Duodenal mucosa (tissue), 2 donors: ENCODE measurements at regions not wholly inside any gene's neighbourhood (a gene's known extent, or its start where the extent isn't known, plus 50 kb on each side); places are given as distances from the start of the nearest gene placed in this dataset.
"Not testable (repeated sequence)": the region's sequence is repeated elsewhere in the genome, so short reads cannot be mapped to it uniquely, and the experiment has no call there.

Experiments used
- H3K27ac ChIP-seq: one replicate; pipeline ENCODE4 v1.7.0; 2013; ENCODE audit warnings: low read depth, low read length
- H3K27me3 ChIP-seq, 2 donors: one replicate each; pipeline ENCODE4 v1.7.0; 2013; ENCODE audit warnings: low read length in 2 of 2, control low read depth in 1 of 2; ENCODE audit not compliant: insufficient read depth in 2 of 2, control insufficient read depth in 1 of 2
- H3K36me3 ChIP-seq, 2 donors: one replicate each; pipeline ENCODE4 v1.7.0; 2013; ENCODE audit warnings: low read length in 2 of 2, control low read depth in 1 of 2; ENCODE audit not compliant: insufficient read depth in 2 of 2, control insufficient read depth in 1 of 2
- H3K4me1 ChIP-seq, 2 donors: one replicate each; pipeline ENCODE4 v1.7.0; 2013; ENCODE audit warnings: low read length in 2 of 2, control low read depth in 1 of 2; ENCODE audit not compliant: insufficient read depth in 2 of 2, control insufficient read depth in 1 of 2
- H3K4me3 ChIP-seq, 2 donors: one replicate each; pipeline ENCODE4 v1.7.0; 2013; ENCODE audit warnings: low read length in 2 of 2, low read depth in 1 of 2
- H3K9ac ChIP-seq, 2 donors: one replicate each; pipeline ENCODE4 v1.7.0; 2013; ENCODE audit warnings: low read length in 2 of 2, low read depth in 1 of 2
- H3K9me3 ChIP-seq, 2 donors: one replicate each; pipeline ENCODE4 v1.7.0; 2013; ENCODE audit warnings: low read length in 2 of 2, control low read depth in 1 of 2; ENCODE audit not compliant: control insufficient read depth in 1 of 2

- Histone ChIP-seq H3K36me3 (no peaks in the 10 kb centered on the region), H3K27ac (no peak overlapping the region), H3K9me3 (no peaks in the 10 kb centered on the region), H3K9ac (no peak overlapping the region), H3K27me3 (no peaks in the 10 kb centered on the region), H3K4me3 (no peak overlapping the region), H3K4me1 (no peaks in the 10 kb centered on the region)
Measured at GRCh38 chr18:34386803-34387202, 162.1 kb upstream of the NOL4 start.

GRCh38 chr18:34397286-34397896, 172.7 kb upstream of the NOL4 start:
- no peaks in the 10 kb centered on the region for H3K27me3 ChIP-seq

GRCh38 chr18:34399892-34400291, 175.2 kb upstream of the NOL4 start:
- Histone ChIP-seq H3K27ac (no peak overlapping the region), H3K36me3 (no peaks in the 10 kb centered on the region), H3K9ac (no peak overlapping the region), H3K9me3 (no peaks in the 10 kb centered on the region), H3K4me1 (no peaks in the 10 kb centered on the region), H3K27me3 (no peaks in the 10 kb centered on the region), H3K4me3 (no peak overlapping the region)

More at GRCh38 chr18:34397286-34397896, 172.7 kb upstream of the NOL4 start:
- Histone ChIP-seq H3K36me3 (no peaks in the 10 kb centered on the region), H3K9me3 (no peaks in the 10 kb centered on the region), H3K27ac (no peak overlapping the region), H3K4me1 (no peaks in the 10 kb centered on the region), H3K4me3 (no peak overlapping the region), H3K9ac (no peak overlapping the region)

- no peaks in the 10 kb centered on the region for H3K4me1 ChIP-seq
- no peak overlapping the region for H3K9ac ChIP-seq
- no peak overlapping the region for H3K4me3 ChIP-seq
- no peaks in the 10 kb centered on the region for H3K27me3 ChIP-seq
- no peaks in the 10 kb centered on the region for H3K36me3 ChIP-seq
- H3K9me3 ChIP-seq: no peaks in the 10 kb centered on the region
- H3K27ac ChIP-seq: no peak overlapping the region
Measured at GRCh38 chr18:34400834-34401233, 176.1 kb upstream of the NOL4 start.

- Histone ChIP-seq H3K9me3 (no peaks in the 10 kb centered on the region), H3K4me3 (no peak overlapping the region), H3K27ac (no peak overlapping the region), H3K9ac (no peak overlapping the region), H3K4me1 (no peaks in the 10 kb centered on the region), H3K27me3 (no peaks in the 10 kb centered on the region), H3K36me3 (no peaks in the 10 kb centered on the region)
Measured at GRCh38 chr18:34401775-34402174, 177.1 kb upstream of the NOL4 start.

- H3K36me3 ChIP-seq, H3K9me3 ChIP-seq, H3K9ac ChIP-seq, H3K4me3 ChIP-seq, H3K27me3 ChIP-seq, H3K4me1 ChIP-seq, H3K27ac ChIP-seq: not testable (repeated sequence)
Measured at GRCh38 chr18:34407471-34407870, 182.8 kb upstream of the NOL4 start.

GRCh38 chr18:34411952-34412351, 187.2 kb upstream of the NOL4 start:
- no peaks in the 10 kb centered on the region for H3K9me3 ChIP-seq
- H3K4me1 ChIP-seq: no peaks in the 10 kb centered on the region
- H3K27ac ChIP-seq: no peak overlapping the region
- no peaks in the 10 kb centered on the region for H3K36me3 ChIP-seq
- H3K9ac ChIP-seq: no peak overlapping the region
- H3K27me3 ChIP-seq: no peaks in the 10 kb centered on the region
- no peak overlapping the region for H3K4me3 ChIP-seq

- H3K36me3 ChIP-seq: no peaks in the 10 kb centered on the region
- no peaks in the 10 kb centered on the region for H3K4me1 ChIP-seq
- H3K27me3 ChIP-seq: no peaks in the 10 kb centered on the region
- H3K9me3 ChIP-seq: no peaks in the 10 kb centered on the region
- no peak overlapping the region for H3K27ac ChIP-seq
- no peak overlapping the region for H3K4me3 ChIP-seq
- H3K9ac ChIP-seq: no peak overlapping the region
Measured at GRCh38 chr18:34431042-34431441, 206.3 kb upstream of the NOL4 start.

GRCh38 chr18:34444622-34445021, 219.9 kb upstream of the NOL4 start:
- Histone ChIP-seq H3K36me3 (no peaks in the 10 kb centered on the region), H3K9ac (no peak overlapping the region), H3K27ac (no peak overlapping the region)

GRCh38 chr18:34448662-34449061, 223.9 kb upstream of the NOL4 start:
- Histone ChIP-seq H3K4me1 (no peaks in the 10 kb centered on the region), H3K27ac (no peak overlapping the region), H3K4me3 (no peak overlapping the region), H3K36me3 (no peaks in the 10 kb centered on the region), H3K27me3 (no peaks in the 10 kb centered on the region), H3K9me3 (no peaks in the 10 kb centered on the region), H3K9ac (no peak overlapping the region)

More at GRCh38 chr18:34444622-34445021, 219.9 kb upstream of the NOL4 start:
- no peak overlapping the region for H3K4me3 ChIP-seq
- no peaks in the 10 kb centered on the region for H3K27me3 ChIP-seq
- no peaks in the 10 kb centered on the region for H3K9me3 ChIP-seq
- H3K4me1 ChIP-seq: no peaks in the 10 kb centered on the region

- H3K27ac ChIP-seq: no peak overlapping the region
- H3K9me3 ChIP-seq: no peaks in the 10 kb centered on the region
- H3K27me3 ChIP-seq: no peaks in the 10 kb centered on the region
- no peaks in the 10 kb centered on the region for H3K4me1 ChIP-seq
- H3K9ac ChIP-seq: no peak overlapping the region
- no peak overlapping the region for H3K4me3 ChIP-seq
- no peaks in the 10 kb centered on the region for H3K36me3 ChIP-seq
Measured at GRCh38 chr18:34457761-34458160, 233.0 kb upstream of the NOL4 start.
